GM20000 (cell line): ENCODE measurements at regions not wholly inside any gene's neighbourhood (a gene's known extent, or its start where the extent isn't known, plus 50 kb on each side); places are given as distances from the start of the nearest gene placed in this dataset.

Experiments used
- DNase-seq: peaks from one replicate; pipeline ENCODE4 v3.0.0; 2012; ENCODE audit warnings: low spot score
- CTCF ChIP-seq: IDR thresholded peaks from 2 replicates; pipeline ENCODE4 v1.5.1; 2012; ENCODE audit warnings: mild to moderate bottlenecking, control low read depth; ENCODE audit errors: extremely low read depth, missing control alignments

GRCh38 chr13:75927183-75927669 lies 291.1 kb downstream of the LMO7 start:
- no peak for TF ChIP-seq CTCF
- no peak for DNase-seq

DNA sequence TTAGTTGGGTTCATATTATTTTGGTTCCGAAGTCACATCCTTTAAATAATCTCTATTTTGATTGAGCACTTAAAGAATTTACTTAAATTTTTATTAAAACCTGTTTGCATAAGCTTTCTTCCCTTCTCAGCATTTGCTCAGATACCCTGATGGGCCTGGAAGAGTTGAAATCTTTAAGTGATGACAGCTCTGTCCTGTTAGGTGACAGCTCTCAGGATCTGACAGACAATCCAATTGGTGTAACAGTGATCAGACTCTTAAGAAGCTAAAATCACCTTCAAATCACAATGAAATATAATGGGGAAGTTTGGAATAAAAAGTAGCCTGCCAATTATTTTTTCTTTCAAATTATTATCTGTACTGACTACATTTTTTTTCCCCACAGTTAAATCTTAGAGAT lies 284.4 kb downstream of the LMO7 start:
- no peak for TF ChIP-seq CTCF

GRCh38 chr13:75919660-75920199 lies 283.6 kb downstream of the LMO7 start:
- TF ChIP-seq CTCF: no peak
- DNase-seq: no peak

More for the DNA sequence above, 284.4 kb downstream of the LMO7 start:
- DNase-seq: no peak

DNA sequence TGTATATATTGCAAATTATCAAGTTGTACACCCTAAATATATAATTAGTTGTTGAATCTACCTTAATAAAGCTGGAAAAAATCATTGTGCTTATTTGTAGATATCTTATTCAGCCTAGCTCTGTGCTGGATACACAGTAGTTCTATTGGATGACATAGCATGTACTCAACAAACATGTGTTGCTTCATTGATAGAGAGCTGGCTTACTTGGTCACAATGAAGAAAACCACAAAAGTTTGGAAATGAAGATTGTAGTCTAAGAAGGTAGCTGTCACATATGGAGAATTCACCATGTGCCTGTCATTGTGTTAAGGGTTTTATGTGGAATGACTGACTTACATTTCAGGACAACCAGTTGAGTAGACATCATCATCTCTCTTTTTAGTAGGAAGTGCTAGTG lies 278.9 kb downstream of the LMO7 start:
- TF ChIP-seq CTCF: no peak
- no peak for DNase-seq

DNA sequence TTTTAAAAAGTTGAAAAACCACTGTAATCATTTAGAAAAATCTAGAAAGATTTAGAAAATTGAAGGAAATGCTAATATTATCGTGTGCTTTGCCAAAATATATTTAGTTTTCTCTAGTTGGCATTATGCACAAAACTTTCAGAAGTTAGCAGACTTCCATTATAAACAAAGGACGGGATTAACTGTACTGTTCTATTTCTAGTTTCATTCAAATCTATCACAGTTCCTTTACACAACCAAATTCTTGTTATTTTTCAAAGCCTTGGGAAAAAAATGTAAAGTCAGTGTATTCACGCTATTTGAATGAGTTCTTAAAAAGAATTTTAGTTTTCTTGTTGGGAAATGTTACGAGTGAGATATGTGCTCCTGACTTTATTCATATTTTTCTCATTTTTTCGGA lies 277.8 kb downstream of the LMO7 start:
- no peak for DNase-seq
- TF ChIP-seq CTCF: no peak

DNA sequence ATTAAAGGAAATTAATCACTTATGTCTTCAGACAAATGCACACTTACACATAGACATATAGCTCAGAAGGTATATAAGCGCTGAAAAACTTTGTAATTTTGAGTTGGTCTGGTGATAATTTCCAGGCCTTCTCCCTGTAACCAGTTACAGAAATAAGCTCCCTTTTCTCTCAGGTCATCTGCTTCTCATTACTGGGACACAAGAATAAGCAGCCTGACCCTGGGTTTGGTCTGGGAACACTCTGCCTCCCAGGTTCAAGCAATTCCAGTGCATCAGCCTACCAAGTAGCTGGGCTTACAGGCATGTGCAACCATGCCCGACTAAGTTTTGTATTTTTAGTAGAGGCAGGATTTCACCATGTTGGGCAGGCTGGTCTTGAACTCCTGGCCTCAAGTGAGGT lies 274.5 kb downstream of the LMO7 start:
- DNase-seq: no peak
- TF ChIP-seq CTCF: no peak
